ENCODE measurements at regions not wholly inside any gene's neighbourhood (a gene's known extent, or its start where the extent isn't known, plus 50 kb on each side); places are given as distances from the start of the nearest gene placed in this dataset.

GRCh38 chr4:122221322-122221721, 69.2 kb downstream of the BLTP1 start:
- Histone ChIP-seq H3K9me3 (ENCODE audit: control insufficient read depth, insufficient read depth, low read length) (no peaks in the 10 kb centered on the region), H3K4me3 (ENCODE audit: low read depth, low read length) (no peak overlapping the region), H3K27ac (ENCODE audit: low read depth, low read length) (no peak overlapping the region), H3K27me3 (ENCODE audit: control insufficient read depth, insufficient read depth, low read length) (no peaks in the 10 kb centered on the region)
- CTCF ChIA-PET, result interaction anchor here (4.2 kb wide), 1 partner anchor 321 kb away, joined by 40 read pairs; no protein-coding TSS in a partner anchor
- no peak for DNase-seq (ENCODE audit: low read depth, low spot score)
- POLR2A ChIA-PET, result no interaction called here
- no peak for TF ChIP-seq CTCF (IDR thresholded peaks at IDR 0.05; ENCODE audit: low read depth, low read length)

GRCh38 chr4:122224348-122224747, 72.2 kb downstream of the BLTP1 start:
- Histone ChIP-seq H3K27ac (ENCODE audit: low read depth, low read length) (no peak overlapping the region), H3K4me3 (ENCODE audit: low read depth, low read length) (no peak overlapping the region), H3K9me3 (ENCODE audit: control insufficient read depth, insufficient read depth, low read length) (no peaks in the 10 kb centered on the region), H3K27me3 (ENCODE audit: control insufficient read depth, insufficient read depth, low read length) (no peaks in the 10 kb centered on the region)
- peak; percentile 3 for DNase-seq (ENCODE audit: low read depth, low spot score)
- CTCF ChIA-PET, result interaction anchor here (0.6 to 1.4 kb wide), 11 partner anchors 9 to 326 kb away, joined by 3 to 52 read pairs (median 3); no protein-coding TSS in a partner anchor
- TF ChIP-seq CTCF (IDR thresholded peaks at IDR 0.05; ENCODE audit: low read depth, low read length), result peak; percentile 55
- POLR2A ChIA-PET, result no interaction called here

GRCh38 chr4:122227202-122227601, 75.1 kb downstream of the BLTP1 start:
- H3K27me3 ChIP-seq (ENCODE audit: control insufficient read depth, insufficient read depth, low read length), result no peaks in the 10 kb centered on the region
- H3K9me3 ChIP-seq (ENCODE audit: control insufficient read depth, insufficient read depth, low read length), result no peaks in the 10 kb centered on the region
- ChIA-PET POLR2A (no interaction called here), CTCF (interaction anchor here (1.0 to 1.8 kb wide), 2 partner anchors 326 to 327 kb away, joined by 4 to 12 read pairs; no protein-coding TSS in a partner anchor)
- H3K27ac ChIP-seq (ENCODE audit: low read depth, low read length), result no peak overlapping the region
- DNase-seq (ENCODE audit: low read depth, low spot score), result no peak
- H3K4me3 ChIP-seq (ENCODE audit: low read depth, low read length), result no peak overlapping the region
- TF ChIP-seq CTCF (IDR thresholded peaks at IDR 0.05; ENCODE audit: low read depth, low read length), result no peak

GRCh38 chr4:122229857-122230256, 77.7 kb downstream of the BLTP1 start:
- Histone ChIP-seq H3K27me3 (ENCODE audit: control insufficient read depth, insufficient read depth, low read length) (no peaks in the 10 kb centered on the region), H3K27ac (ENCODE audit: low read depth, low read length) (no peak overlapping the region), H3K9me3 (ENCODE audit: control insufficient read depth, insufficient read depth, low read length) (no peaks in the 10 kb centered on the region), H3K4me3 (ENCODE audit: low read depth, low read length) (no peak overlapping the region)
- DNase-seq (ENCODE audit: low read depth, low spot score), result no peak
- ChIA-PET CTCF (no interaction called here), POLR2A (no interaction called here)
- no peak for TF ChIP-seq CTCF (IDR thresholded peaks at IDR 0.05; ENCODE audit: low read depth, low read length)

GRCh38 chr4:122232633-122233032, 80.5 kb downstream of the BLTP1 start:
- H3K27me3 ChIP-seq (ENCODE audit: control insufficient read depth, insufficient read depth, low read length), result no peaks in the 10 kb centered on the region
- POLR2A ChIA-PET, result no interaction called here
- DNase-seq (ENCODE audit: low read depth, low spot score), result no peak
- CTCF ChIA-PET, result interaction anchor here (0.9 kb wide), 1 partner anchor 332 kb away, joined by 3 read pairs; no protein-coding TSS in a partner anchor
- H3K4me3 ChIP-seq (ENCODE audit: low read depth, low read length), result no peak overlapping the region
- TF ChIP-seq CTCF (IDR thresholded peaks at IDR 0.05; ENCODE audit: low read depth, low read length), result no peak
- H3K27ac ChIP-seq (ENCODE audit: low read depth, low read length), result no peak overlapping the region
- H3K9me3 ChIP-seq (ENCODE audit: control insufficient read depth, insufficient read depth, low read length), result no peaks in the 10 kb centered on the region
